Kidney epithelial cell (primary cell): ENCODE measurements at regions not wholly inside any gene's neighbourhood (a gene's known extent, or its start where the extent isn't known, plus 50 kb on each side); places are given as distances from the start of the nearest gene placed in this dataset.

ENCODE experiments used
- DNase-seq: peaks from one replicate; pipeline ENCODE4 v3.0.0-alpha.2; 2010; ENCODE audit warnings: low read depth
- H3K27me3 ChIP-seq: 2 replicates; pipeline ENCODE4 v1.6.0; 2011; ENCODE audit warnings: low read length; ENCODE audit not compliant: control insufficient read depth, insufficient read depth
- H3K36me3 ChIP-seq: 2 replicates; pipeline ENCODE4 v1.5.1; 2011; ENCODE audit warnings: low read length; ENCODE audit not compliant: control insufficient read depth, insufficient read depth
- H3K4me3 ChIP-seq: 2 replicates; pipeline ENCODE4 v1.5.1; 2011; ENCODE audit warnings: low read depth, mild to moderate bottlenecking, control low read depth, low read length
- TF ChIP-seq, protein P1 (sequence below): IDR thresholded peaks from 2 replicates; pipeline ENCODE4 v1.5.1; 2011; ENCODE audit warnings: mild to moderate bottlenecking, moderate library complexity, low read length, control low read depth, inconsistent platforms; ENCODE audit not compliant: insufficient read depth, poor library complexity, severe bottlenecking

DNA sequence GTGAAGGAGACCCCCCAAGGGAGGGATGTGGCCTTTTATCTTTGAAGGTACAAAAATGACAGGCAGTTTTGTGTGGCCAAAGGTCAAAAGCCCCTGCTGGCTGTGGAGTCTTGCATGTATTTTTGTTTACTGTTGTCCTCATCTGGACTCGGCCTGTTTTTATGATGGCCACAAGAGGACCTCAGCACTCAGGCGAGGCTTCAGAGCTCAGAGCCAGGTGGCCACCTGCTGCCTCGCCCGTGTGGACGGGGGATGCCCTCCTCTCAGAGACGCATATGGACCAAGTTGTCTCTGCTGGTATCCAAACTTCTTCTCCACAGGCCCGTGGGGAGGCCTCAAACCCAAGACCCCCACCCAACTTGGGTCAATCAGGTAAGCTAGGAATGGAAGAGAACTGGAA is 118.2 kb downstream of the DACT2 start:
- H3K36me3 ChIP-seq, result no peaks in the 10 kb centered on the region
- H3K4me3 ChIP-seq, result no peak overlapping the region
- no peak for DNase-seq
- H3K27me3 ChIP-seq, result peaks cover 7% of the 10 kb centered on the region
- TF ChIP-seq, protein P1, sequence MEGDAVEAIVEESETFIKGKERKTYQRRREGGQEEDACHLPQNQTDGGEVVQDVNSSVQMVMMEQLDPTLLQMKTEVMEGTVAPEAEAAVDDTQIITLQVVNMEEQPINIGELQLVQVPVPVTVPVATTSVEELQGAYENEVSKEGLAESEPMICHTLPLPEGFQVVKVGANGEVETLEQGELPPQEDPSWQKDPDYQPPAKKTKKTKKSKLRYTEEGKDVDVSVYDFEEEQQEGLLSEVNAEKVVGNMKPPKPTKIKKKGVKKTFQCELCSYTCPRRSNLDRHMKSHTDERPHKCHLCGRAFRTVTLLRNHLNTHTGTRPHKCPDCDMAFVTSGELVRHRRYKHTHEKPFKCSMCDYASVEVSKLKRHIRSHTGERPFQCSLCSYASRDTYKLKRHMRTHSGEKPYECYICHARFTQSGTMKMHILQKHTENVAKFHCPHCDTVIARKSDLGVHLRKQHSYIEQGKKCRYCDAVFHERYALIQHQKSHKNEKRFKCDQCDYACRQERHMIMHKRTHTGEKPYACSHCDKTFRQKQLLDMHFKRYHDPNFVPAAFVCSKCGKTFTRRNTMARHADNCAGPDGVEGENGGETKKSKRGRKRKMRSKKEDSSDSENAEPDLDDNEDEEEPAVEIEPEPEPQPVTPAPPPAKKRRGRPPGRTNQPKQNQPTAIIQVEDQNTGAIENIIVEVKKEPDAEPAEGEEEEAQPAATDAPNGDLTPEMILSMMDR, result peak; percentile 42

DNA sequence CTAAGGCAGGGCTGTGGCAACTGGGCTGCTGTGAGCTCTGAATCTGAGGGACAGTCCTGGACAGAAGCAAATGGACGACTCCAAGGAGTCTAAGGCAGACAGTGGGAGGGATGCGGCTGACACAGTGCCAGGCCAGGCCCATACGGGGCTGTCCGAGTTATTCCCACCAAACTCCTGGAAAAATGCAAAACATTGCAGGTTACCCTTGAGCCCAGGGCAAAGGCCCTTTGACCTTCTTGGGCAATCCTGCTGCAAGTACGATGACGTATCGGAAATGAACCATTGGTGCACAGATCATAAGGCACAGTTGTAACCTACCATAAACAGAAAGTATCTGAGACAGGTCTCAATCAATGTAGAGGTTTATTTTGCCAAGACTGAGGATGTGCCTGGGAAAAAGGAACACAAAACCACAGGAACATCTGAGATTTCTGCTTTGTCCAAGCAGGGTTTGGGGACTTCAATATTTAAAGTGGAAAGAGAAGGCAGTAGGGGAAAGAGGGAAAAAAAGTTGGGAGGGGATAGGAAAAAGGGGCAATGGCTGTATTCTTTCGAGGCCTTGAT is 118.9 kb downstream of the DACT2 start:
- no peak overlapping the region for H3K4me3 ChIP-seq
- DNase-seq, result no peak
- H3K36me3 ChIP-seq, result no peaks in the 10 kb centered on the region
- H3K27me3 ChIP-seq, result peaks cover 7% of the 10 kb centered on the region
- TF ChIP-seq, protein P1, result no peak

DNA sequence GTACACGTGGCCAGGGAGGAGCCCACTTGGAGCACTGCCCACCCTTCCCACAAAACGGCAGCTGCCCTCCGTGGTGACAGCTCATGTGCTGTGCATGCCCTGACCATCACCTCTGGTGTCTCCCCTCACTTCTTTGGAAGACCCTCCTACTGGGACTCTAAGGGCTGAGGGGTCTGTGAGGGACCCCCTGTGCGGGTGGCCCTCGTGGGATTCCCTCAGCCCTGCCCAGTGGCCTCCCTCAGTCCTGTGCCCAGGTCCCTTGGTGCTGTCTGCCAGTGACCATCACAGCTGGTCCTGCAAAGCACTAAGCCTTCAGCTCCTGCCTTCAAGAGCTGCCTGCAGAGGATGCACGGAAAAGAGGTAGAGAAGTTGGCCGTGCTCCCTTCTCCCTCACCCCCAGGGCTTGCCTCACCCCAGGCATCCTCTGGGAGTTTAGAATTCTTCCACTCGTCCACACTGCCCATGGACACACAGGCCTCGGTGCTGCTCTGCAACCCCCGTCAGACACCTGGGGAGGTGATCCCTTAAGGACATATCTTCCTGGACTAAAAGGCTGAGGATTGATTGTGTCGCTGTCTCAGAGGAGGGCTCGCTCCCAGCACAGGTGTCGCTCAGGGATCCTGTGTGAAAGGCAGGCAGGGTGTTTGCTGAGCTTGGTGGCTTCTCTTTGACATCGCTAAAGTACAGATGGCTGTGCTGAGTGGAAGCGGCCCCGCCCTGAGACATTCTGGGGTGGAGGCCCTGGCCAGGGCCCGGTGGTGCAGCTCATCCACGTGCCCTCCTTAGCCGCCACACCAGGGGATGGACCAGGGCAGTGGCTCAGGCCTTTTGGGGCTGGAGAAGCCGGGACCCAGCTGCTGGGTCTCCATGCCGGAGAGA is 119.5 kb upstream of the FRMD1 start:
- TF ChIP-seq, protein P1, result no peak
- DNase-seq, result no peak
- no peaks in the 10 kb centered on the region for H3K36me3 ChIP-seq
- H3K4me3 ChIP-seq, result no peak overlapping the region
- peaks cover 24% of the 10 kb centered on the region for H3K27me3 ChIP-seq

DNA sequence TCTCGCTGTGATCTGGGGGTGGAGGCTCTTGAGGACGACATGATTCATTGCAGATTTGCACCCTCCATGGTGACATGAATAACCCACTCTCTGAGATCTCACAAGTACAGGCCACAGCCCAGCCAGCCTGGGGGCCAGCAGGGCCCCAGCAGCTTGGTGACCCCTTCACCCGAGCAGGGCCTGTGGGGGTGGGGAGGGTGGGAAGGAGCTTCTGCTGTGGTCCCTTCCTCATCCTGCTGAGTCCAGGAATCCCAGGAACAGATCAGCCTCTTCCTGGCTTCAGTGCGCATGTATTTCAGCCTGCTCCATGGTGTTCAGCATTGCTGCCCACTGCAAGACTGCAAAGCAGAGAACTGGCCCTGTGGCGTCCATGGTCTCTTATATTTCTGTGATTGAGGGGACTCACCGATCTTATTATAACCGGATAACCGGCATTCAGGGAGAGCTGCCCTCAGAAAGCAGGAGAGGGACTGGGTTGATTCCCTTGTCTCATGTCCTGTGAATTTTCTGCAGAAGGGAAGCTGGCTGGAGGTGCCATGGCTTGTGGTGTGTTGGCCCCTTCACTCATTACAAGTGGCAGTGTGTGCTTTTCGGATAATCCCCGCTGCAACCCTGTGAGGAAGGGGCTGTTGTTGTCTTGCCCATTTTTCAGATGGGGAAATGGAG is 118.8 kb upstream of the FRMD1 start:
- TF ChIP-seq, protein P1, result no peak
- DNase-seq, result no peak
- Histone ChIP-seq H3K27me3 (peaks cover 27% of the 10 kb centered on the region), H3K36me3 (no peaks in the 10 kb centered on the region), H3K4me3 (no peak overlapping the region)

DNA sequence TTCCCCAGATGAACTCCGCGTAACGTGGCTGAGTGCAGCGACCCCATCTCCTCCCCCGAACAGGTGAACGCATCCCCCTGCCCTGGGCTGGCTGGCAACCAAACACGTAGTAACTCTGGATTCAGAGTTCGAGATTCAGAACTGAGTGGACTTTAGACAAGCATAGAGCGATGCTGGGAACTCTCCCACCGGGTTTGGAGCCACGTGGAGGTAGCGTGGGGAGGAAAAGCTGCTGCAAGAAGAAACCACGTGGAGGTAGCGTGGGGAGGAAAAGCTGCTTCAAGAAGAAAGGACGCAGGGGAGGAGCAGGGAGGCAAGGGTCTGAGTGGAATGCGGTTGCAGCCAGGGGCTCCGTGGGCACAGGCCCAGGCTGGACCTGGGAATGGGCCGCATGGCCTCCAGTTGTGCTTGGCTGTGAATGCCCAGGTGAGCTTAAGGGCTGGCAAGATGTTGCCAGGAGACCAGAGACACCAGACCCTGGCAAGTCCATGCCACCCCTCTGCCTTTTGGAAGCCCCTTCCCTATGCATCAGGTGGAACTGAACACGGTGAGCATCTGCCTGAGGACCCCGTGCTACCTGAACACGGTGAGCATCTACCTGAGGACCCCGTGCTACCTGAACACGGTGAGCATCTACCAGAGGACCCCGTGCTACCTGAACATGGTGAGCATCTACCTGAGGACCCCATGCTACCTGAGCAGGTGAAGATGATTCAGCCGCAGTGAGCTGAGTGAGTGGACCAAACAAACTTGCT is 118.0 kb upstream of the FRMD1 start:
- H3K36me3 ChIP-seq, result no peaks in the 10 kb centered on the region
- TF ChIP-seq, protein P1, result no peak
- DNase-seq, result no peak
- H3K4me3 ChIP-seq, result no peak overlapping the region
- H3K27me3 ChIP-seq, result peaks cover 27% of the 10 kb centered on the region
